Natural killer cell treated with Interleukin-12 subunit alpha and Interleukin-12 subunit beta and Interleukin-15 and Interleukin-18, amount 100 ng/mL, for 72 hours (primary cell): ENCODE measurements at regions not wholly inside any gene's neighbourhood (a gene's known extent, or its start where the extent isn't known, plus 50 kb on each side); places are given as distances from the start of the nearest gene placed in this dataset.
A peak's percentile ranks its signal among the peaks of the same experiment; 100 is the strongest.

Source experiments
- ATAC-seq, 2 donors: fragments of 150-1000 bp; cut with Tn5 transposase in 1 of 2; sonication (Bioruptor Pico), chemical (Tn5 transposase) in 1 of 2; 2 replicates each; pipeline ENCODE4 v1.10.0; 2021
- DNase-seq: peaks from one replicate; pipeline ENCODE4 v3.0.0; 2022; ENCODE audit warnings: low spot score
- H3K27ac Mint-ChIP-seq, 2 donors: 1 replicate in 1 of 2; 2 replicates in 1 of 2; pipeline ENCODE4 v1.8.0; 2022; ENCODE audit warnings: mixed read lengths in 2 of 2, mild to moderate bottlenecking in 1 of 2, moderate library complexity in 1 of 2
- H3K27me3 Mint-ChIP-seq, 2 donors: 1 replicate in 1 of 2; 2 replicates in 1 of 2; pipeline ENCODE4 v1.8.0; 2022; ENCODE audit warnings: mixed read lengths in 2 of 2
- H3K36me3 Mint-ChIP-seq: one replicate; pipeline ENCODE4 v1.8.0; 2022; ENCODE audit warnings: mixed read lengths
- H3K4me1 Mint-ChIP-seq, 2 donors: 1 replicate in 1 of 2; 2 replicates in 1 of 2; pipeline ENCODE4 v1.8.0; 2022; ENCODE audit warnings: low read depth in 2 of 2, mixed read lengths in 2 of 2, mild to moderate bottlenecking in 1 of 2
- H3K4me3 Mint-ChIP-seq: one replicate; pipeline ENCODE4 v1.8.0; 2022; ENCODE audit warnings: mixed read lengths
- H3K9me3 Mint-ChIP-seq: 2 replicates; pipeline ENCODE4 v1.8.0; 2022; ENCODE audit warnings: mixed read lengths

DNA sequence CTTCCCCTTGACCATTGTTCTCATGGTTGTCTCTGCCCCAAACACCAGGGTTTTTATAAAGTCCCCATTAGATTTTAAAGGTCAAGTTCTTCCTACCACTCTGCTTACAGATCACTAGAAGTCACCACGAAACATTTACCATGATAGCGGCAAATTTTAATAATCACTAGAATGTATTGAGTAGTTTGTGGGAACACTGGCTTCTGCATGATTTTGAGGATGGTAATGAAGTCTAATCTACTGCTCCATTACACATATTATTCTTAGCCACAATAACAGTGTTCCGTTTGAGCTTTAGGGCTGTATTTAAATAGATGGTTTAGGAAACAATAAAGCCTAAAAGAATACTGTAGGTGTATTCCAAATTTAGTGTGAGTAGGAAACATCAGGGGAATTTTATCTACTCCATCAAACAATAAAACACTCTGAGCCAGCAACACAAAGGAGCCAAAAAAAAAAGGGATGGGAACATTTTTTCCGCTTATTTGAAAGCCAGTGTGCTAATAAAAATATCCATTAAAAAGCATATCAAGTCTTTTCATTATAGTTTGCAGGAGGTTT is 49.7 kb downstream of the KLF12 start:
- ATAC-seq (no peak), DNase-seq (no peak)
- peaks cover 38 to 54% of the 10 kb centered on the region in 2 donors for H3K4me1 Mint-ChIP-seq
- no peak overlapping the region for H3K4me3 Mint-ChIP-seq
- H3K9me3 Mint-ChIP-seq = no peaks in the 10 kb centered on the region
- peak overlapping the region in 1 of 2 donors; percentile 17 for H3K27ac Mint-ChIP-seq
- no peaks in the 10 kb centered on the region for H3K27me3 Mint-ChIP-seq
- no peaks in the 10 kb centered on the region for H3K36me3 Mint-ChIP-seq

DNA sequence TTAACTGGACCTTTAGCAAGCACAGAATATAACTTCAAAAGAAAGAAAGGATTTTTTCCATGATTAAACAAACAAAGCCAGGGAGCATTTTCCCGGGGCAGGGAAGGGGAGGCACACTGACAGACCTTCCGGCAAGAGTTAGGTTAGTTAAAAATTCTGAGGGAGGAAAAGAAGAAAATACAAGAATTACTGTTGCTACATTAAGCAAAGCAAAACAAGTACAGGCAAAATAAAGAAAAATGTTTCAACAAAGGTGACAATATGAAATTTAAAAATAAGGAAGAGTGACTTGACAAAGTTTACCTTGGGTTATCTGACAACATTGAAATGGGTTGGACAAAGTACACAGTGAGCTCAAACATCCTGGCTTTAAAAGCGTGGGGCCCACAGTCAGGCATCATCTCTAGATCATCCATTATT is 51.5 kb downstream of the KLF12 start:
- Mint-ChIP-seq H3K4me3 (no peak overlapping the region), H3K27ac (no peak overlapping the region), H3K36me3 (no peaks in the 10 kb centered on the region), H3K27me3 (no peaks in the 10 kb centered on the region), H3K9me3 (no peaks in the 10 kb centered on the region), H3K4me1 (peaks cover 43 to 47% of the 10 kb centered on the region in 2 donors)
- ATAC-seq = no peak
- DNase-seq = no peak

DNA sequence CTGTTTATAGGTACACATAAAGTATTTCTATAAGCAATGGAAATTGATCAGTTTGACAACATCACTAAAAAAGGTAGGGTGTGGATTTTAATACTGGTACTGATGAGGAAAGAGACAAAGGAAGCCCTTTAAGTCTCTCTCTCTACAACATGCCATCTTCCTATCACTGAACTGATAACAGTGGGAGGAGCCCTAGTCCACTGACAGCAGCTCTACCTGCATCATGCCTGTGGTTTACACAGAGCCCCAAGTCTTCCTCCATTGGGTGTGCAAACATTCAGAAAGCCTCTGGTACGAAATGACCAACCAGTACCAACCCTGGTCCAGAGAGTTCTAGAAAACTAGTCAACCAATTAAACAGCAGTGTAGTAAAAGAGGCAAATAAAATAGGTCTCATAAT is 53.4 kb downstream of the KLF12 start:
- ATAC-seq (no peak), DNase-seq (no peak)
- Mint-ChIP-seq H3K27me3 (no peaks in the 10 kb centered on the region), H3K4me1 (peaks cover 39 to 51% of the 10 kb centered on the region in 2 donors), H3K27ac (peak overlapping the region in 1 of 2 donors; percentile 58), H3K9me3 (no peaks in the 10 kb centered on the region), H3K4me3 (no peak overlapping the region), H3K36me3 (no peaks in the 10 kb centered on the region)

DNA sequence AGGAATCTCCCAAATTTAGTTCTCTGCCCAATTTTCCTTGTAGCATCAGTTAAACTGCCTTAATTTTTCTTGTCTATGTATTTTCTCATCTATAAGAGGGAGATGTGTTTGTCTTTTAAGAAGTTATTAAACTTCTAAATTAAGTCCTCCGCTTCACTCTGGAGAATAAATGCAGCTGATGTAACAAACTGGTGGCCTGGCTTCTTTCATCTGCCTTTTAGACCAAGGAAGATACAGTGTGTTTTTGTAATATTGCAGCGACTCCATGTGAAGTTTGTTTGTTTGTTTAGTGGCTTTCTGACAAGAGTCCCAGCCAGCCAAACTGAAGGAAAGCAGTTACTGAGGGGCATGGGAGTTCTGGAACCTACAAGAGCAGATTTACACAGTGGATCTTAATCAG is 56.4 kb downstream of the KLF12 start:
- no peak for ATAC-seq
- DNase-seq = no peak
- no peaks in the 10 kb centered on the region for H3K9me3 Mint-ChIP-seq
- peaks cover 43 to 46% of the 10 kb centered on the region in 2 donors for H3K4me1 Mint-ChIP-seq
- peak overlapping the region; percentile 34 for H3K4me3 Mint-ChIP-seq
- no peaks in the 10 kb centered on the region for H3K27me3 Mint-ChIP-seq
- peak overlapping the region; percentile 51 to 57 for H3K27ac Mint-ChIP-seq
- no peaks in the 10 kb centered on the region for H3K36me3 Mint-ChIP-seq

DNA sequence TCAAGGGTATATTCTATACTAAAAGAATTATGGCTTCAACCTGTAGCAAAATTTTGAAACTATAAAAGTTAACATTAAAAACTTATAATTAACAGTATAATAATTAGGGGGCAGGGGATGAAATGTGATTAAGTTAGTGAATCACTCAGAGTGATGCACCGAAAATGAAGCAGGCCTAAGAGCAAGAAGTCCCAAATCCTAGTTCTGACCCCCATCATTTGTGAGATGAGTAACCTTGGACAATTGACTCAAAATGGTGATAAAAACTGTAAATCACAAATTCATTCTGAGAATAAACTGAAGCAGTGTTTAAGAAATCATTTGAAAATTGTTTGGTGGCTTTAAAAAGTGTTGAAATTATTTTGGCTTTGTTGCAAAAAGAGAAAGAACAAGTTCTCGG is 56.8 kb downstream of the KLF12 start:
- Mint-ChIP-seq H3K4me3 (peak overlapping the region; percentile 34), H3K9me3 (no peaks in the 10 kb centered on the region), H3K27me3 (no peaks in the 10 kb centered on the region), H3K36me3 (no peaks in the 10 kb centered on the region), H3K4me1 (peaks cover 39 to 42% of the 10 kb centered on the region in 2 donors), H3K27ac (peak overlapping the region; percentile 51 to 57)
- no peak for DNase-seq
- ATAC-seq = peak in 1 of 2 donors; percentile 54

DNA sequence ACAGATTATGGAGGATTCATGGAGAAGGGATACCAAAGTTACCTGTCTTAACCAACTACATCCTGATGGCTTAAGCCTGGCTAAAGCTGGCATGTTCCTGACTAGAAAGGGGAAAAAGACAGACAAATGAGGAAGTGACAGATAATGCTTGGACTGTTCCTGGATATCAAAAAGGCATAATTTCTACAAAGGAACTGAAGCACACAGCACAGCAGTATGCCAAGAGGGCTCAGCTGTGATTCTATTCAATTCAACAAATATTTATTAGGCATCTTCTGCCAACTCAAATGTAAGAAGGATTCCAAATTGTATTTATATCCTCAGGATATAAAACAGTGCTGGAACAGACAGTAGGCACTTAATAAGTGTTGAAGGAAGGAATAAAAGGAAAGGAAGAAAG is 59.5 kb downstream of the KLF12 start:
- no peaks in the 10 kb centered on the region for H3K27me3 Mint-ChIP-seq
- ATAC-seq = no peak
- no peak overlapping the region for H3K4me3 Mint-ChIP-seq
- peaks cover 43 to 45% of the 10 kb centered on the region in 2 donors for H3K4me1 Mint-ChIP-seq
- no peak for DNase-seq
- H3K36me3 Mint-ChIP-seq = no peaks in the 10 kb centered on the region
- no peaks in the 10 kb centered on the region for H3K9me3 Mint-ChIP-seq
- peak overlapping the region; percentile 11 to 24 for H3K27ac Mint-ChIP-seq

DNA sequence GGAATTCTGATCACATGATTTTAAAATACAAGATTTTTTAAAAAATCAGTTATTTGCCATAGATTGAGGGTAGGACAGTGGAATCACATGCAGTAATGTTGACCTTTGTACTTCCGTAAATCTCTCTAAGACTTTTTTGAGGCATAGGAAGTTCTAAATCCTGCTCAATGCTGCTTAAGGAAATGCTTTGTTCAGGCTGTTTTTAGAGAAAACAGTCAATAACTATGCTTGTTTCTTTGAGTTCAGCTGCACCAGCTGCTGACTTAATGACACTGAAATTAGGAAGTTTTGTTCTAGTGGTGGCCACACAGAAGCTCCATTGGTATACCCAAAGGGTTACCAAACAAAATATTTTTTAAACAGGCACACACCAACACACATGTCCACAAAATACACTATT is 60.9 kb downstream of the KLF12 start:
- Mint-ChIP-seq H3K4me1 (peaks cover 47 to 56% of the 10 kb centered on the region in 2 donors), H3K9me3 (peaks cover 3% of the 10 kb centered on the region), H3K4me3 (no peak overlapping the region), H3K27ac (no peak overlapping the region), H3K36me3 (peaks cover 5% of the 10 kb centered on the region), H3K27me3 (no peaks in the 10 kb centered on the region)
- no peak for DNase-seq
- no peak for ATAC-seq

DNA sequence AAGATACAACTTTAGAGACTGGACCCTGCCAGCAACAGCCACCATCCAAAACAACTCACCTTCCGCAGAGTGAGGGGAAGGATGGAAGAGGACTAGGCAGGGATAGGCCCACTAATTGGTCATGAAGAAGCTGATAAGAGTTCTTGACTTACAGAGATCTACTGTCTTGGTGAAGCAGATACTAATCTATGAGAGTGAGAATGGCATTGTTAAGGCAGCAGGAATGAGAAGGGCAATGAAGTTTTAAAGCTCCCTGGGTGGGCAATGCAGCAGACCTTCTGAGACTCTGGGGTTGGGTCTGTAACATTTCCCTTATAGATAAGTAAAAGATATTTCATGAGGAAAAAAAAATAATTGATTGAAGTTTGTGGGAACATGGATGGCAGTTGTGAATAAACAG is 63.7 kb downstream of the KLF12 start:
- Mint-ChIP-seq H3K27me3 (no peaks in the 10 kb centered on the region), H3K36me3 (peaks cover 5% of the 10 kb centered on the region), H3K4me1 (peaks cover 46 to 47% of the 10 kb centered on the region in 2 donors), H3K4me3 (peak overlapping the region; percentile 48), H3K27ac (peak overlapping the region; percentile 36 to 53), H3K9me3 (peaks cover 3% of the 10 kb centered on the region)
- no peak for ATAC-seq
- DNase-seq = no peak

DNA sequence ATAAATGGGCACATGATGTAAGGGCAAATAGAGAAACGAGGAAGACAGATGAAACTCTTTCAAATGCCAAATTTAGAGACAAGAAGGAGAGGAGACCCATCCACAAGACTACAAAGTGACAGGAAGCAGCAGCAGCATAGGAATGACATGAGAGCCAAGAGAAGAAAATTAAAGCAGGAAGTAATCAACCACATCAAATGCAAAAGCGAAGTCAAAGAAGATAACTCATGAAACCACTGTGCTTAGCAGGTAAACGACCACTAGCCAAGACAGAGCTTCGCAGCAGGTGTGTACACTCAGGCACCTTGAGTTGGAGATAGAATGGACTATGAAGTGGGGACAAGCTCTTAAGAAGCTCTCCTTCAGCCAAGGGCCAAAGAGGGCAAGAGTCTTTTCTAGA is 64.1 kb downstream of the KLF12 start:
- H3K4me1 Mint-ChIP-seq = peaks cover 45 to 46% of the 10 kb centered on the region in 2 donors
- H3K27me3 Mint-ChIP-seq = no peaks in the 10 kb centered on the region
- peak overlapping the region; percentile 48 for H3K4me3 Mint-ChIP-seq
- H3K36me3 Mint-ChIP-seq = peaks cover 5% of the 10 kb centered on the region
- DNase-seq (no peak), ATAC-seq (peak in 1 of 2 donors; percentile 43)
- peaks cover 3% of the 10 kb centered on the region for H3K9me3 Mint-ChIP-seq
- peak overlapping the region; percentile 36 to 53 for H3K27ac Mint-ChIP-seq

DNA sequence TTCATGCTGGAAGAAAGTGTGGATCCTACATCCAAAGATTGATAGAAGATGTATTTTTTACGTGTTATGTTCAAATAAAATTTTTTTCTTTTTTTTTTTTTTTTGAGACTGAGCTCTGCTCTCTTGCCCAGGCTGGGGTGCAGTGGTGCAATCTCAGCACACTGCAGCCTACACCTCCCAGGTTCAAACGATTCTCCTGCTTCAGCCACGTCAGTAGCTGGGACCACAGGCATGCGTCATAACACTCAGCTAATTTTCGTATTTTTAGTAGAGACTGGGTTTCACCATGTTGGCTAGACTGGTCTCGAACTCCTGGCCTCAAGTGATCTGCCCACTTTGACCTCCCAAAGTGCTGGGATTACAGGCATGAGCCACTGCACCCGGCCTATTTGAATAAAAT is 65.7 kb downstream of the KLF12 start:
- ATAC-seq (no peak), DNase-seq (no peak)
- no peaks in the 10 kb centered on the region for H3K27me3 Mint-ChIP-seq
- no peak overlapping the region for H3K4me3 Mint-ChIP-seq
- peaks cover 36 to 52% of the 10 kb centered on the region in 2 donors for H3K4me1 Mint-ChIP-seq
- peak overlapping the region; percentile 36 to 53 for H3K27ac Mint-ChIP-seq
- peaks cover 5% of the 10 kb centered on the region for H3K36me3 Mint-ChIP-seq
- peaks cover 3% of the 10 kb centered on the region for H3K9me3 Mint-ChIP-seq

DNA sequence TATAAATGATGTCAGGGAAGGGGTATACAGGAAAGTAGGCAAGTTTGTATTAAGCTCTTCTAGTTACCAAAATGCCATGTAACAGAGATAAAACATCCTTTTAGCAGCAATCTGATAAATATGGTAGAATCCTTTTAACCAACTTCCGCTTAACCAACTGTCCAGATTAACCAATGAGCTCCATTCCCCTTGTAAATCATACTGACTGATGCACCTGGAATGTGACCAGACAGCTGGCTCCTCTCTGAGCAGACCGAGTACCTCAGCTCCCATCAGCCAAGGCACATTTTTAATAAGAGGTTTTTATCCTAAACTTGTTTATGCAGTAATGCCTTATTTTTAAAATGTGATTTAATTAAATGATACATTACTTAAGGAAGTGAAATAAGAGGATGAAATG is 66.4 kb downstream of the KLF12 start:
- peaks cover 39 to 58% of the 10 kb centered on the region in 2 donors for H3K4me1 Mint-ChIP-seq
- ATAC-seq = no peak

DNA sequence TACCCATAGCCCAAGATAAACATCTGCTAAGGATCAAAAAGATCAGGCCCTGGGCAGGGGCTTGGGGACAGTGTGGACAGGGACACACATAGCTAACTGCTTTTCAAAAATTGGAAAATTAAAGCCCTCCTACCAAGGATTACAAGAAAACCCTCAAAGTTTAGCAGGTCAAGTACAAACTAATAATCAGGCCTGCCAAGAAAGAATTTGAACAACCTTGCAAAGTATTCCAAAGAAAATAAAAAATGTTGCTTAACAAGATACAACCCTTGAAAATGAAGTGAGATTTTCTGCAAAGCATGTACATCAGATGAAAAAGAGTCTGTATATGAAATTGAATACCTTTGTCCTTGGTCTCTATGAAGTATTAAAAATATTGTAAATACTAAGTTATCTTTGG is 67.3 kb downstream of the KLF12 start:
- H3K4me3 Mint-ChIP-seq = no peak overlapping the region
- peak overlapping the region in 1 of 2 donors; percentile 18 for H3K27ac Mint-ChIP-seq
- no peaks in the 10 kb centered on the region for H3K27me3 Mint-ChIP-seq
- ATAC-seq = no peak
- H3K9me3 Mint-ChIP-seq = peaks cover 6% of the 10 kb centered on the region
- peaks cover 45 to 67% of the 10 kb centered on the region in 2 donors for H3K4me1 Mint-ChIP-seq
- DNase-seq = no peak
- H3K36me3 Mint-ChIP-seq = peaks cover 5% of the 10 kb centered on the region

More for the DNA sequence above, 66.4 kb downstream of the KLF12 start:
- Mint-ChIP-seq H3K36me3 (peaks cover 5% of the 10 kb centered on the region), H3K27me3 (no peaks in the 10 kb centered on the region), H3K27ac (no peak overlapping the region), H3K9me3 (peaks cover 6% of the 10 kb centered on the region), H3K4me3 (no peak overlapping the region)
- no peak for DNase-seq

DNA sequence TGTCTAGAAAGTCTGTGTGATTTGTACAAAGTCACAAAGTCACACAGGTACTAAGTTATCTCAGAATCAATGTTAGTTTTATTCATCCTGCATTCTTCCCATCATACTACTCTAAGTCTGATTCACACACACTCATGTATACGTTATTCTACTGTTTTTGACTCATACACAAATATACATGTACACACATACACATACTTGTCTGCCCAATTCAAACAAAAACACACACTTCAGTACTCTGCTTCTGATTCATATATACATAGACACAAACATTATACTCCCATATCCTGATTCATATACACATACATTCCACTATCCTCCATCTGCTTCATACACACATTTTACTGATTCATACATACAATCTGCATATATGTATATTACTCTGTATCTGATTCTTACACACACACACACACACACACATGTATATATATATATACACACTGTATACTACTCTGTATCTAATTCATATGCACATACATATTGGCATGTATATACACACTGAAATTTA is 69.3 kb downstream of the KLF12 start:
- peak in 1 of 2 donors; percentile 60 for ATAC-seq
- Mint-ChIP-seq H3K36me3 (peaks cover 10% of the 10 kb centered on the region), H3K9me3 (peaks cover 11% of the 10 kb centered on the region), H3K27ac (peak overlapping the region; percentile 93 to 98), H3K27me3 (no peaks in the 10 kb centered on the region), H3K4me1 (peaks cover 49 to 77% of the 10 kb centered on the region in 2 donors), H3K4me3 (peak overlapping the region; percentile 1)
- DNase-seq = no peak

DNA sequence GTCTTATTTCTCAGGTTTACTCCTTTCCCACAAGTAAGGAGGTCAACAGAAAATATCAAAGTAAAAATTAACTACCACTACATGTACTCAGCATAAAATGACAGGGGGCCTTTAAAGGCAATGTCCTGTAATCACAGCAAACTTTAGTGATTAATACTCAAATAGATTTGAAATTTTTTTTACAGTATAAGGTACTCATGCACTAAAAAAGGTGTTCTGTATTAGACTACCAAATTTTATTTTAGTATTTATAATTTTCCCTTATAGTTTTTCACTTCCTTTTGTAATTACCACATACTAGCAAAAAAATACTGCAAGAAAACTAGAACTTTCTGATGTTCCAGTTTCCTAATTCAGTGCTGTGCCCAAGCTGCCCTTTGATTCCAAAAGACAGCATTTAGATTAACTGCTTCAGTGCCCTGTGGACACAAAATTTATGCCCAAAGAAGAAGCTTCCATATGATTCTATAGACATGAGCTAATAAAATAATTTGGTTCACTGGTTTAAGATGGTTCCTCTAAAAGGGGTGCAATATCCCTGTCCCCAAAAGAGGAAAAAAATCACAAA is 70.6 kb downstream of the KLF12 start:
- Mint-ChIP-seq H3K4me1 (peaks cover 38 to 73% of the 10 kb centered on the region in 2 donors), H3K9me3 (peaks cover 7% of the 10 kb centered on the region), H3K27ac (peak overlapping the region; percentile 93 to 98), H3K4me3 (peak overlapping the region; percentile 93), H3K27me3 (no peaks in the 10 kb centered on the region), H3K36me3 (peaks cover 7% of the 10 kb centered on the region)
- ATAC-seq = no peak
- no peak for DNase-seq
